ENCODE measurements at regions not wholly inside any gene's neighbourhood (a gene's known extent, or its start where the extent isn't known, plus 50 kb on each side); places are given as distances from the start of the nearest gene placed in this dataset.
"Not testable (repeated sequence)": the region's sequence is repeated elsewhere in the genome, so short reads cannot be mapped to it uniquely, and the experiment has no call there.

DNA sequence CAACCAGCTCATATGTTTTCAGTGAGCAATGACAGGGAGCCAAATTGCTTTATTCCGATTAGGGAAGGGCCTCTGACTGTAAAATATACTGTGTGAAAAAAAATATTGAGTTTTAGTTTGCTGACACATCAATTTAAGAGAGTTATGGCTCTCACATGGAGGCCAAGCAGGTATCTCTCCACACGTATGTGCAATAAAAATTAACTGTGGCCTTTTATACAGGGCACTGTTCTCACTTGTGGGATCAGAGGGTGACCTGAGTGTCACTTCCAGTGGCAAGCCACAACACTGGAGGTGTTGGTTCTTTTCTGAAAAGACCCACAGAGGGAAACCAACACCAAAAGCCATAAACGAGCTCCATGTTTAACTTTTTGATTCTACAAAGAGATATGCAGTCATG is 462.8 kb downstream of the MID1IP1 start:
- DNase-seq (no peak), ATAC-seq (no peak)
- peaks cover 0 to 15% (median 0%) of the 10 kb centered on the region in 7 donors for H3K27me3 ChIP-seq
- no peaks in the 10 kb centered on the region for H3K36me3 ChIP-seq
- TF ChIP-seq, protein P1, sequence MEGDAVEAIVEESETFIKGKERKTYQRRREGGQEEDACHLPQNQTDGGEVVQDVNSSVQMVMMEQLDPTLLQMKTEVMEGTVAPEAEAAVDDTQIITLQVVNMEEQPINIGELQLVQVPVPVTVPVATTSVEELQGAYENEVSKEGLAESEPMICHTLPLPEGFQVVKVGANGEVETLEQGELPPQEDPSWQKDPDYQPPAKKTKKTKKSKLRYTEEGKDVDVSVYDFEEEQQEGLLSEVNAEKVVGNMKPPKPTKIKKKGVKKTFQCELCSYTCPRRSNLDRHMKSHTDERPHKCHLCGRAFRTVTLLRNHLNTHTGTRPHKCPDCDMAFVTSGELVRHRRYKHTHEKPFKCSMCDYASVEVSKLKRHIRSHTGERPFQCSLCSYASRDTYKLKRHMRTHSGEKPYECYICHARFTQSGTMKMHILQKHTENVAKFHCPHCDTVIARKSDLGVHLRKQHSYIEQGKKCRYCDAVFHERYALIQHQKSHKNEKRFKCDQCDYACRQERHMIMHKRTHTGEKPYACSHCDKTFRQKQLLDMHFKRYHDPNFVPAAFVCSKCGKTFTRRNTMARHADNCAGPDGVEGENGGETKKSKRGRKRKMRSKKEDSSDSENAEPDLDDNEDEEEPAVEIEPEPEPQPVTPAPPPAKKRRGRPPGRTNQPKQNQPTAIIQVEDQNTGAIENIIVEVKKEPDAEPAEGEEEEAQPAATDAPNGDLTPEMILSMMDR (IDR thresholded peaks at IDR 0.05) = no peak
- intact Hi-C loops (cut with DNase I) = loop anchor here in 2 of 10 donors (10.0 kb wide), 1 partner anchor 181 kb away; no protein-coding TSS in a partner anchor
- no peak overlapping the region for H3K4me3 ChIP-seq
- peaks cover 0 to 8% (median 0%) of the 10 kb centered on the region in 11 donors for H3K9me3 ChIP-seq
- H3K4me1 ChIP-seq = no peaks in the 10 kb centered on the region
- WGBS, 2 donors = 93 to 94% methylated on average over 3 of the region's 3 CpGs
- H3K27ac ChIP-seq = no peak overlapping the region

DNA sequence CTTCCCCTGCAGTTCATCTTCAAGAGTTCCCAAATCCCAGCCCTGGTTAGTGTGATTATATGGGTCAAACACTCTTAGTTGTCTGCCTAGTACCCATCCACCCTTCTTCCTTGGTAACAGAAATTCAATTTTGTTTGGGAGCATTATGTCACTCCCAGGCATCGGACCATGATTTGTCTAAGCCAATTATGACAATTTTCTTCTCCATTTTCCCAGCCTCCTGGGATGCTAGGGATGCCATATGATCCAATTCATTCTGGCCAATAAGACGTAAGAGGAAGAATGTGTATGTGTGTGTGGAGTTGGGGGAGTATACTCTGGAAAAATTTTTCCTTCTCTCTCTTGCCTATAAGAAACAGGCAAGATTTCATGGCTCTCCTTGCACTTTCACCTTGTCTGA is 465.9 kb downstream of the MID1IP1 start:
- Histone ChIP-seq H3K27me3 (peaks cover 0 to 15% (median 0%) of the 10 kb centered on the region in 7 donors), H3K9me3 (peaks cover 0 to 16% (median 0%) of the 10 kb centered on the region in 11 donors), H3K4me1 (no peaks in the 10 kb centered on the region), H3K4me3 (no peak overlapping the region), H3K36me3 (no peaks in the 10 kb centered on the region), H3K27ac (no peak overlapping the region)
- intact Hi-C loops (cut with DNase I) = loop anchor here in 2 of 10 donors (10.0 kb wide), 1 partner anchor 178 kb away; no protein-coding TSS in a partner anchor
- DNase-seq = no peak
- TF ChIP-seq, protein P1 (IDR thresholded peaks at IDR 0.05) = no peak
- 87 to 91% methylated on average over 2 of the region's 2 CpGs for WGBS, 2 donors
- ATAC-seq = no peak

DNA sequence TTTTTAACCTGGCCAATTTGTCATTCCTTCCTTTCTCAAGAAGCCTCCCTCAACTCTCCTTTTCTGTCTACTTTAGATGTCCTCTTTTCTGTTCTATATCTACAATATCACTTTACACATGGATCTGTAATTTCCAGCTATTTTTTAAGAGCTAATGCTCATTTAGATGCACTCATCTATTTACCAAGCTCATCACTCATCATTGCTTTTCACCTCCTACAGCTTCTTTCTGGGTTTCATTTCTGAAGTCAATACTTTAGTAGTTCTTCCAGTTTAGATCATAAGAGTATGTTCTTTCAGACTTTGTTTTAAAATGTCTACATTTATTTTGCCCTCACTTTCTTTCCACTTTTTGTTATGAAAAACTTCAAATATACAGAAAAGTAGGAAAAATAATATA is 466.9 kb downstream of the MID1IP1 start:
- H3K27me3 ChIP-seq = peaks cover 0 to 15% (median 0%) of the 10 kb centered on the region in 7 donors
- H3K27ac ChIP-seq = no peak overlapping the region
- H3K9me3 ChIP-seq = peaks cover 0 to 18% (median 0%) of the 10 kb centered on the region in 11 donors
- no peaks in the 10 kb centered on the region for H3K4me1 ChIP-seq
- intact Hi-C loops (cut with DNase I) = loop anchor here in 2 of 10 donors (10.0 kb wide), 1 partner anchor 177 kb away; no protein-coding TSS in a partner anchor
- no peaks in the 10 kb centered on the region for H3K36me3 ChIP-seq
- DNase-seq (no peak), ATAC-seq (no peak)
- no peak overlapping the region for H3K4me3 ChIP-seq
- TF ChIP-seq, protein P1 (IDR thresholded peaks at IDR 0.05) = no peak

DNA sequence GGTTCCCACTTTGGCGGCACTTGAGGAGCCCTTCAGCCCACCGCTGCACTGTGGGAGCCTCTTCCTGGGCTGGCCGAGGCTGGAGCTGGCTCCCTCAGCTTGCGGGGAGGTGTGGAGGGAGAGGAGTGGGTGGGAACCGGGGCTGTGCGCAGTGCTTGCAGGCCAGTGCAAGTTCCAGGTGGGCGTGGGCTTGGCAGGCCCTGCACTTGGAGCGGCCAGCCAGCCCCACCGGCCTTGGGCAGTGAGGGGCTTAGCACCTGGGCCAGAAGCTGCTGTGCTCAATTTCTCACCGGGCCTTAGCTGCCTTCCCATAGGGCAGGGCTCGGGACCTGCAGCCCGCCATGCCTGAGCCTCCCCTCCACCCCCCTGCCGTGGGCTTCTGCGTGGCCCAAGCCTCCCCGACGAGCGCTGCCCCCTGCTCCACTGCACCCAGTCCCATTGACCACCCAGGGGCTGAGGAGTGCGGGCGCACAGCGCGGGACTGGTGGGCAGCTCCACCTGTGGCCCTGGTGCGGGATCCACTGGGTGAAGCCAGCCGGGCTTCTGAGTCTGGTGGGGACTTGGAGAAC is 474.3 kb downstream of the MID1IP1 start:
- H3K4me3 ChIP-seq = no peak overlapping the region
- H3K36me3 ChIP-seq = no peaks in the 10 kb centered on the region
- no peak for DNase-seq
- no peaks in the 10 kb centered on the region for H3K27me3 ChIP-seq
- no peak overlapping the region for H3K27ac ChIP-seq
- ATAC-seq = no peak
- intact Hi-C loops (cut with DNase I) = no loop called here
- TF ChIP-seq, protein P1 (IDR thresholded peaks at IDR 0.05) = no peak
- H3K4me1 ChIP-seq = no peaks in the 10 kb centered on the region
- peaks cover 0 to 9% (median 0%) of the 10 kb centered on the region in 11 donors for H3K9me3 ChIP-seq
- WGBS, 2 donors = 99 to 100% methylated on average over 11 to 23 of the region's 23 CpGs

DNA sequence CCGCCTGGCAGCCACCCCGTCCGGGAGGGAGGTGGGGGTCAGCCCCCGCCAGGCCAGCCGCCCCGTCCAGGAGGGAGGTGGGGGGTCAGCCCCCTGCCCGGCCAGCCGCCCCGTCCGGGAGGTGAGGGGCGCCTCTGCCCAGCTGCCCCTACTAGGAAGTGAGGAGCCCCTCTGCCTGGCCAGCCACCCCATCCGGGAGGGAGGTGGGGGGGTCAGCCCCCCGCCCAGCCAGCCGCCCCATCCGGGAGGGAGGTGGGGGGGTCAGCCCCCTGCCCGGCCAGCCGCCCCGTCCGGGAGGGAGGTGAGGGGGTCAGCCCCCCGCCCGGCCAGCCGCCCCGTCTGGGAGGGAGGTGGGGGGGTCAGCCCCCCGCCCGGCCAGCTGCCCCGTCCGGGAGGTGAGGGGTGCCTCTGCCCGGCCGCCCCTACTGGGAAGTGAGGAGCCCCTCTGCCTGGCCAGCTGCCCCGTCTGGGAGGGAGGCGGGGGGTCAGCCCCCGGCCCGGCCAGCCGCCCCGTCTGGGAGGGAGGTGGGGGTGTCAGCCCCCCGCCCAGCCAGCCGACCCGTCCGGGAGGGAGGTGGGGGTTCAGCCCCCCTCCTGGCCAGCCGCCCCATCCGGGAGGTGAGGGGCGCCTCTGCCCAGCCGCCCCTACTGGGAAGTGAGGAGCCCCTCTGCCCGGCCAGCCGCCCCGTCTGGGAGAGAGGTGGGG is 476.6 kb downstream of the MID1IP1 start:
- ATAC-seq; H3K36me3 ChIP-seq; intact Hi-C loops (cut with DNase I); H3K27ac ChIP-seq; H3K27me3 ChIP-seq; DNase-seq; H3K4me1 ChIP-seq; H3K4me3 ChIP-seq: not testable (repeated sequence)
- peaks cover 0 to 18% (median 3%) of the 10 kb centered on the region in 11 donors for H3K9me3 ChIP-seq
- WGBS, 2 donors = 92 to 100% methylated on average over 4 to 25 of the region's 46 CpGs

Data from heart right ventricle (tissue), 16 donors.